ENCODE measurements at regions not wholly inside any gene's neighbourhood (a gene's known extent, or its start where the extent isn't known, plus 50 kb on each side); places are given as distances from the start of the nearest gene placed in this dataset.

- TF ChIP-seq EP300 (IDR thresholded peaks at IDR 0.05) (no peak), POLR2A (IDR thresholded peaks at IDR 0.05) (no peak)
These were observed 297.2 kb downstream of the RPS24 start for GRCh38 chr10:78330884-78331283.
